NCI-H1048 (cell line): ENCODE measurements at regions not wholly inside any gene's neighbourhood (a gene's known extent, or its start where the extent isn't known, plus 50 kb on each side); places are given as distances from the start of the nearest gene placed in this dataset.

Experiments
- DNase-seq: peaks from one replicate; lab custom pipeline; 2025; lab: John Stamatoyannopoulos, UW

- DNase-seq: no peak
Observed at GRCh38 chr13:103276775-103277498, 210.7 kb upstream of the SLC10A2 start.

DNA sequence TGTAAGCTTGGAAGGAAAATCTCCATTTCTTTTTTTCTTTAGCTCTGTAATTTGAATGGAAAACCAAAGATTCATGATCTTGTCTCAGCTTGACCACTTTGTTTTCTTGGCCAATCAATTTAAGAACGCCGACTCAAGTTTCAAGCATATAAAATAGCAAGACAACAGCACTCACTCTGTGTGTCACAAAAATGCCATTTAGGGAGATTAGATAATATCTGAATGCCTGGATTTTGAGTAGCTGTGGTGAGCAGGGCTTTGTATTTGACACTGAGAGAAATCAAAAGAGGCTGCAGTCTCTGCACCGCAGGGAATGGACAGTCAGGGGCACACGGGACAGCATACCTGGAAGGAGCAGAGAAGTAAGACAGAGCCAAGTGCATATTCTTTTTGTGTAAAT is 209.5 kb upstream of the SLC10A2 start:
- DNase-seq: no peak

GRCh38 chr13:103275081-103275480 is 208.9 kb upstream of the SLC10A2 start:
- no peak for DNase-seq

DNA sequence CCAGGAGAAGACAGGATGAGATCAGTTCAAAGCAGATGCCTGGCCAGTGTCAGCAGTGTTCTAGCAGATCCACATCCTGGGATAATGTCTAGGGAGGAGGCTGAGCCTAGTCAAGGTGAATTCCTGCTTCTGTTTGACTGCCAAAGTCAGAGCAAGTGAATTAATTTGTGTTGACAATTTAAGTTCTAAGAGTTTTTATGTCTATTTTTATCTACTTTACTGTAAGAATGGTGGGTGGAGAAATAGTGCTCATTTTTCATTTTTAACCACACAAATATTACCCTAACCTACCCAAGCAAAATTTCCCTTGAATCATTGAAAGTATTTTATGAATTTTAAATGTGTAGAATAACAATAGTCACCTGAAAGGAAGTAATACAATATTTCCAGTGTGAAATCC is 207.6 kb upstream of the SLC10A2 start:
- no peak for DNase-seq

GRCh38 chr13:103272770-103273169 is 206.6 kb upstream of the SLC10A2 start:
- DNase-seq: no peak

DNA sequence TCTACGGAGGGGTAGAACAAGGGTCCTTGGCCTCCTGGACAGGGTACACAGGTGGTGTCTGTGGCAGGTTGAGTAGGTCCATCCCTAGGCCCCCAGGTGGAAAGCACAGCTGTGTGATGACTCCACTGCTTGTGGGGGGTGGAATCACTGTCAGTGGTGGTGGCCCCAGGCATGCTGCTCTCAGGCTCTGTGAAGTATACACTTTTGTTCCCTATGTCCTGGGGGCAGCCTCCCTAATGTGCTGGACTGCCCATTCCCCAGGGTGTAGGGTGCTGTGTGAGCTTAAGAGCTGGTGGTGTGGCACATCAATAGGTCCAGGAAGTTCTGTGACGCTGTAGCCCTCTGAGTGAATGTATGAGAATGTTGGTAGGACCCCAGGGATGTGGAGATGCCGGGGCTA is 197.2 kb upstream of the SLC10A2 start:
- no peak for DNase-seq

- no peak for DNase-seq
Observed at GRCh38 chr13:103255587-103256301, 189.5 kb upstream of the SLC10A2 start.

DNA sequence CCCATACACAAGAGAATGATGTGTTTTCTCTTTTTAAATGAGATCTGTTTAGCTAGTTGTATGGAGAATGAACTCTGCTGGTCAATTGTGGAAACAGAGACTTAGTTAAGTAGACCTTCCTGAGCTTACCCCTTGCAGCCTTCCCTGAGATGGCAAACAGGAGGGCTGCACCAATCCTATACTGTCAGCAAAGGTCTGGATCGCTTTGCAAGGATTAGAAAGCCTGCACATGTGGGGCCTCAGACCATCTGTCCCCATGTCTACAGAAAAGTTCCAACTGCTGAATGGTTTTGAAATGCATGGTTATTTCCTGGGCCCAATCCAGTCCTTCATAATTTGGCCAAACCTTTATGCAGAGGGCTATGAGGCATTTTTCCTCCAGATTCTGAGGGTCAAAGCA is 183.9 kb upstream of the SLC10A2 start:
- no peak for DNase-seq

DNA sequence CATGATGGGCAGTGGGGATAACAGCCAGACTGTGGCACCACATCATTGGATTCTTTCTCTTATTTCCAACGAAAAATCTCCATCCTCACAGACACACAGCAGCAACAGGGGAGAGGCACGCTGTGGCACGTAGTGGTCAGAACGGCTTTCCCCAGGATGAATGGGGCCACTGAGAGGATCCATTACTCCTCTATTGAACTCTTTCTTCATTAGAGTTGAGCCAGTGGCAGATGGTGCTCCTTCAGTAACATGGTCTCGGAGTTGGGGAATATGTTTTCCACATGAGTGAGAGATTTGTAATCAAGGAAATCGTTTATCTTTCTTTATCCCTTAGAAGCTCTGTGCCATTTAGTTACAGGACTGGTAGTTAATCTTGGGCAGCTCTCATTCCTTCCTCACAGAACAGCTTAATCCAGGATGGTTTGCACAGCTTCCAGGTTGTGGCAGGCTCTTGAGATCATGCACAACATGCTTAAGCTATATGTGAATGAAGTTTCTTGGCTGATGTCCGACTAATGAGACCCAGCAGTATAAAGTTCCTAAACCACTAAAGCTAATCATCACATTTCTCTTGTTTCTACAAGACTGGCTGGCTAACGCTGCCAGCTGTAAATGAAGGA is 180.5 kb upstream of the SLC10A2 start:
- no peak for DNase-seq

- DNase-seq: no peak
Observed at GRCh38 chr13:103243495-103243894, 177.3 kb upstream of the SLC10A2 start.

- DNase-seq: no peak
Observed at GRCh38 chr13:103238441-103238840, 172.2 kb upstream of the SLC10A2 start.

DNA sequence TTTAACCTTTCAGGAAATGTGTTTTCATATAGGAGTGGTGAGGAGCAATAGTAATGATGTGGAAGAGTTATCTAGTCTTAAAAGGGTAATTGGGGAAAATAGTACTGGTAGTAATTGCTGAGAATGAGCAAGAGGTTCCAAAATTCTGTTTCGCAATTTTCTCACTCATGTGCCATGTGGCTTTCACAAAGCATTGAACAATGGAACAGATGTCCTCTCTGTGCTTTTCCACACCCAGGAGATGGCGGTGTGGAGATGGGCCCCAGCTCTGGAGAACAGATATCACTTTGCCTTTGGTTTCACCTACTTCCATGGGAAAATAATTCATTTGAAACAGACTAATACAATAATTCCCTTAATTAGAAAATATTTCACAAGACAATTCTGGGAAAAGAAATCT is 170.0 kb upstream of the SLC10A2 start:
- no peak for DNase-seq

- no peak for DNase-seq
Observed at GRCh38 chr13:103229674-103230073, 163.5 kb upstream of the SLC10A2 start.

- DNase-seq: no peak
Observed at GRCh38 chr13:103224804-103225203, 158.6 kb upstream of the SLC10A2 start.

- DNase-seq: no peak
Observed at GRCh38 chr13:103222683-103223082, 156.5 kb upstream of the SLC10A2 start.

- DNase-seq: no peak
Observed at GRCh38 chr13:103218253-103218652, 152.0 kb upstream of the SLC10A2 start.

- DNase-seq: no peak
Observed at GRCh38 chr13:103213152-103213551, 146.9 kb upstream of the SLC10A2 start.

DNA sequence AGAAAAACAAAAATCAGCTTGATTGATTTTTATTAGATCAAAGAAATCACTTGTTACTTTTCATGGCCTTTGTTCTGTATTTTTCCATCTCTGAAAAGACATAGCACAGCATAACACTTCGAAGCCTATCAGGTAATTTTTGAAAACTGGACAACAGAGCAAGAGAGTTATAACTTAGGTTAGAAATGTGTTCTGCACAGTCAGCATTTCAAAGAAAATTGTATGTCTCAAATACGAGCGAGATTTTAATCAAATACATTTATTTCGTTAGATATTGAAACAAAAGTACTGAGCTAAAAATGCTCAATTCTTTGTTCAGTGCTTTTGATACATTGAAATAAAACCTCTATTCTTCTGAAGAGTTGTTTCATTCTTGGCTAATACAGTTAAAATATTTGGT is 144.1 kb upstream of the SLC10A2 start:
- DNase-seq: no peak

GRCh38 chr13:103203735-103204330 is 137.6 kb upstream of the SLC10A2 start:
- DNase-seq: no peak

GRCh38 chr13:103200118-103200885 is 134.1 kb upstream of the SLC10A2 start:
- no peak for DNase-seq

DNA sequence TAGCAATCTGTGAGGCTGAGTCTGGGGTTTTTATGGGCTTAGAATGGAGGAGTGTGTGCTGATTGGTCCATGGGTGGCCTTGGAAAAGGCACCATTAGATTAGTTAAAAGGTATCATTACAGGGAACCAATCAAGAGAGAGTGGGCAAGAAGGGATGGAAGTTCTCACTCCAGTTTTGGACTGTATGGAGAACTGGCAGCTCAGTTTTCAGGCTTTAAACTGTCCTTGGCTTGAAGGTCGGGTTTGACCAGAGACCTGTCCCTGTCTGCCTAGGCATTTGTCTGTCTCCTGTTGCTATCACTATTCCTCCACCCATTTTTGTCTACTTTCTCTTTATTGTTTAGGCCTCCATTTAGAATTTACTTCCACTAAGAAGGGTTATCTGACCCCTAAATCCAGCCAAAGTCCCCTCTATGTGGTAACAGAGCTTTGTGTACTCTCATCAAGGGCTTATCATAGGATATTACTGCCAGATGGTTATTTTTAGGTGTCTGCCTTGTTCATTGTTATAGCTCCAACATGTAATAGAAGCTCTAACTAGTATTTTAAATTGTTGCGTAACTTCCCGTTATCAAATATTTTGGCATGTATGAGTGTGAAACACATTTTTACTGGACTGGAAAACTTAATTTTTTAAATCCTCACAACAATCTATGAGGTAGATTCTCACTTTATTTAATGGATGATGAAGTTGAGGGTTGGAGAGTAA is 133.3 kb upstream of the SLC10A2 start:
- no peak for DNase-seq
